ENCODE measurements at regions not wholly inside any gene's neighbourhood (a gene's known extent, or its start where the extent isn't known, plus 50 kb on each side); places are given as distances from the start of the nearest gene placed in this dataset.
A peak's percentile ranks its signal among the peaks of the same experiment; 100 is the strongest.

GRCh38 chr2:203585516-203585915, 50.4 kb upstream of the RAPH1 start:
- H3K4me1 ChIP-seq (ENCODE audit: insufficient read depth, low read length, poor library complexity, severe bottlenecking) = peaks cover 10% of the 10 kb centered on the region
- no peak for TF ChIP-seq CTCF (conservative IDR thresholded peaks at IDR 0.05; ENCODE audit: low read depth, low read length)
- no peak for TF ChIP-seq EZH2 (IDR thresholded peaks at IDR 0.05; ENCODE audit: borderline replicate concordance, low read depth, low read length, poor library complexity, severe bottlenecking)
- POLR2A ChIA-PET (ENCODE audit: low non-redundant PET) = no interaction called here
- no peaks in the 10 kb centered on the region for H3K9me3 ChIP-seq (ENCODE audit: low read depth, low read length, poor library complexity, severe bottlenecking)
- CTCF ChIA-PET = no interaction called here
- BruUV-seq (replicated peaks) = no TSS peak
- intact Hi-C loops (cut with micrococcal nuclease; ENCODE audit: unreplicated experiment) = no loop called here
- no peak for DNase-seq (ENCODE audit: low spot score)
- H3K27ac ChIP-seq (ENCODE audit: low read depth, low read length, poor library complexity, severe bottlenecking) = no peak overlapping the region
- no peak overlapping the region for H3K4me3 ChIP-seq (ENCODE audit: low read depth, low read length, poor library complexity, severe bottlenecking)
- no peaks in the 10 kb centered on the region for H3K36me3 ChIP-seq (ENCODE audit: insufficient read depth, low read length, poor library complexity, severe bottlenecking)
- no peaks in the 10 kb centered on the region for H3K27me3 ChIP-seq (replicated peaks; ENCODE audit: insufficient read depth, low read depth, low read length, poor library complexity)

- Histone ChIP-seq H3K9me3 (ENCODE audit: low read depth, low read length, poor library complexity, severe bottlenecking) (no peaks in the 10 kb centered on the region), H3K4me3 (ENCODE audit: low read depth, low read length, poor library complexity, severe bottlenecking) (no peak overlapping the region), H3K36me3 (ENCODE audit: insufficient read depth, low read length, poor library complexity, severe bottlenecking) (no peaks in the 10 kb centered on the region), H3K27ac (ENCODE audit: low read depth, low read length, poor library complexity, severe bottlenecking) (no peak overlapping the region), H3K4me1 (ENCODE audit: insufficient read depth, low read length, poor library complexity, severe bottlenecking) (peaks cover 10% of the 10 kb centered on the region), H3K27me3 (replicated peaks; ENCODE audit: insufficient read depth, low read depth, low read length, poor library complexity) (no peaks in the 10 kb centered on the region)
- BruUV-seq (replicated peaks) = no TSS peak
- POLR2A ChIA-PET (ENCODE audit: low non-redundant PET) = no interaction called here
- CTCF ChIA-PET = no interaction called here
- DNase-seq (ENCODE audit: low spot score) = peak; percentile 11
- intact Hi-C loops (cut with micrococcal nuclease; ENCODE audit: unreplicated experiment) = no loop called here
- TF ChIP-seq CTCF (conservative IDR thresholded peaks at IDR 0.05; ENCODE audit: low read depth, low read length) (no peak), EZH2 (IDR thresholded peaks at IDR 0.05; ENCODE audit: borderline replicate concordance, low read depth, low read length, poor library complexity, severe bottlenecking) (no peak)
Observed at GRCh38 chr2:203586206-203586605, 51.1 kb upstream of the RAPH1 start.

GRCh38 chr2:203586696-203587095, 51.6 kb upstream of the RAPH1 start:
- no peak overlapping the region for H3K4me3 ChIP-seq (ENCODE audit: low read depth, low read length, poor library complexity, severe bottlenecking)
- ChIA-PET CTCF (no interaction called here), POLR2A (ENCODE audit: low non-redundant PET) (no interaction called here)
- no peak for DNase-seq (ENCODE audit: low spot score)
- no peaks in the 10 kb centered on the region for H3K9me3 ChIP-seq (ENCODE audit: low read depth, low read length, poor library complexity, severe bottlenecking)
- H3K4me1 ChIP-seq (ENCODE audit: insufficient read depth, low read length, poor library complexity, severe bottlenecking) = peaks cover 10% of the 10 kb centered on the region
- BruUV-seq (replicated peaks) = no TSS peak
- H3K27me3 ChIP-seq (replicated peaks; ENCODE audit: insufficient read depth, low read depth, low read length, poor library complexity) = no peaks in the 10 kb centered on the region
- TF ChIP-seq EZH2 (IDR thresholded peaks at IDR 0.05; ENCODE audit: borderline replicate concordance, low read depth, low read length, poor library complexity, severe bottlenecking) (no peak), CTCF (conservative IDR thresholded peaks at IDR 0.05; ENCODE audit: low read depth, low read length) (no peak)
- H3K36me3 ChIP-seq (ENCODE audit: insufficient read depth, low read length, poor library complexity, severe bottlenecking) = no peaks in the 10 kb centered on the region
- H3K27ac ChIP-seq (ENCODE audit: low read depth, low read length, poor library complexity, severe bottlenecking) = no peak overlapping the region
- intact Hi-C loops (cut with micrococcal nuclease; ENCODE audit: unreplicated experiment) = no loop called here
